ENCODE measurements at regions not wholly inside any gene's neighbourhood (a gene's known extent, or its start where the extent isn't known, plus 50 kb on each side); places are given as distances from the start of the nearest gene placed in this dataset.
"Not testable (repeated sequence)": the region's sequence is repeated elsewhere in the genome, so short reads cannot be mapped to it uniquely, and the experiment has no call there.

DNA sequence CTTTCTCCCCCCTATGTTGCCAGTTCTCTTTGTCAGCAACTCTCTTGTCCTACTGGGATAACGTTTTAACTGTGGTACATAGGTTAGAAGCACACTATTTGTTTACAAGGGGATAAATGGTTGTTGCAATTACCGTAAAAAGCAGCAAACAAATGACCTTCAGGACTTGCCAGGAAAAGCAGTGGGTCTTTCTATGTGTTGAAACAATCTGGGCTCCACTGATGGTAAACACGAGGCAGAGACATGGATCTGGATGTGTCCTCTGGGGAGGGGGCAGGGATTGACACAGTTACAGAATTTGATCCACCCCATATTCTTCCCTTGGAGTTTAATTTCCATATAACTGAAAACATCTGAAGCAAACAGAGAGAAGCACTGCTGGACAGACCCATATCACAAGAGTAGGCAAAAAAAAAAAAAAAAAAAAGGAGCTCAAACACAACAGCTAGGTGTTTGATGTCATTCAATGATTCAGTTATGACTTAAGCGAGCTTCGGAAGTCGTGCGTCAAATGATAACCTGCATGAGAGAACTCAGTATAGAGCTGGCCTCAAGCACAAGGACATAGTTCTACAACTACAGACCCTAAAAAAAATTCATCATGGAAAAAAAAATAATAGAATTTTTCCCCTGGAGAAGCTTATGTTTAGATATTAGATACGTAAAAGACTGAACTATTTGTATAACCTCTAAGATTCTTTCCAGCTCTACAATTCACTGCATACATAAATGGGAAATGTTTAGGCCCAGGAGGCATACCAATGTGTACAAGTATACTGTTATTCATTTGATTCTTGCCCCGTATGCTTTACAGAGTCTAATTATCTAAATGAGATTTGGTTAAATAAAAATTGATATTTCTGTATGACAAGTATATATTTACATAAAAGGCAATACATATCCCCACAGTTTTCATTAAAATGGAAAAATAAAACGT lies 127.7 kb downstream of the ALDH8A1 start:
- DNase-seq, result no peak

DNA sequence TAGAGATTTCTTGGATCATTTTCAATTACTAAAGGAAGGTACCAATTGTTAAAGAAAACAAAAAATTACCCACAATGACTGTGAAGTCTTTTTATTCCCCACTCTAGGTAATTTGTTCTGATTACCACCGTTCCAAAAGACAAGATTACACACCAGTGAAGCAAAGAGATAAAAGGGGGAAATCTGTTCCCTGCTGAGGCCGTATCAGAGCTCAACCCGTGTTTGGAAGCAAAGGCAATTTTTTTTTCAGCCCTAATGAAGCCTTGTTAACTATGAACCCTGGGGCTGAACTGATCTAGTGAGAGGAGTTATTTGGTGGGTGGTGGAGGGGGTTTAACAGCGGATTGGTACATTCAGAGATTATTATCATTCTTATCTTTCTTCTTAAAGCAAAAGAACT lies 128.5 kb downstream of the ALDH8A1 start:
- DNase-seq, result no peak

- no peak for DNase-seq
These were observed 129.8 kb downstream of the ALDH8A1 start for GRCh38 chr6:134819863-134820800.

- no peak for DNase-seq
These were observed 130.7 kb downstream of the ALDH8A1 start for GRCh38 chr6:134819236-134819635.

DNA sequence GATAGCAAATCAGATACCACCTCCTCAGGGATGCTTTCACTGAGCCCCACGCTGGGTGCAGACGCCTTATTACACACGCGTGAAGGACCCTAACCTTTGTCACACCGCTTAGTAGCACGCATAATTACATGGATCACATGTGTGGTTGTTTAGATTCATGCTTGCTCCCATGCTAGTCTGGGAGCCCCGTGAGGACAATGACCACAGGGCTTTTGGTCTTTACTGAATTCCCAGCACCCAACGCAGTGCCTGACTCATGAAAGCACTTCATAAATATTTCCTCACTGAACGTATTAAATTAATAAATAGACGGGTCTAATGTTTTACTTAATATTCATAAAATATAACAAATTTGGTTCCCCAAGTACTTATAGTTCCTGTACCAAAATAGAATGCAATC lies 132.5 kb downstream of the ALDH8A1 start:
- no peak for DNase-seq

DNA sequence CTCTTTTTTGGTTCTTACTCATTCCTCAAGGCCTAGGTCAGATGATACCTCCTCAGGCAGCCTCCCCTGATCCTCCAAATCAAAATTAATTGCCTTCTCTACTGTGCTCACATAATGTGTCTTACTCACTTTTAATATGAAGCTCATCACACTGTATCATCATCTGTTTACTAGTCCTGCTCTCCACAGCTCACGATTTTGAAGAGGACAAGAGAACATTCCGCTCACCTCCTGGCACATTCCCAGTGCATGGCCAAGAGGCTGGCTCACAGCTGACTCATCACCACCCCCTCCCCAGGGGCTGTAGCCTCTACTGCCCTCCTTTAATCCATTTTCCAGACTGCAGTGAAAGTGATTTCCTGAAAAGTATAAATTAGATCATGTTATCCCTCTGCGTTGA lies 133.1 kb downstream of the ALDH8A1 start:
- no peak for DNase-seq

GRCh38 chr6:134816300-134816699 lies 133.6 kb downstream of the ALDH8A1 start:
- no peak for DNase-seq

GRCh38 chr6:134814076-134814695 lies 135.7 kb downstream of the ALDH8A1 start:
- no peak for DNase-seq

DNA sequence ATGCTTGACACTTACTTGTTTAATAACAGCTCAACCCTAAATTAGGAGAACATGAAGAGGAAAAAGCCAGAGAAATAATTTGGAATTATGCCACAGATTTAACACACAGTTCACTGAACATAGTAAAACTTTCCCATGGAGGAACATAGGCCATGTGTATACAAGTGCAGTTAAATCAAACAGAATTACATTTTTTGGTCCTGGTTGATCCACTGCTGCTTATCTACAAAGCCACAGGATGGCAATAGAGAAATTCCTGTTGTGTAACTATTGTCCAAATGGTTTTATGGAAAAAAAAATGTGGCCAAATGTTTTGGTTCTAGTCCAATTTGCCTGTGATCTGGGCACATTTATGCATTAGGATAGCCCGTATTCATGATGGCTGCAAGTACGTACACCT lies 136.8 kb downstream of the ALDH8A1 start:
- no peak for DNase-seq

DNA sequence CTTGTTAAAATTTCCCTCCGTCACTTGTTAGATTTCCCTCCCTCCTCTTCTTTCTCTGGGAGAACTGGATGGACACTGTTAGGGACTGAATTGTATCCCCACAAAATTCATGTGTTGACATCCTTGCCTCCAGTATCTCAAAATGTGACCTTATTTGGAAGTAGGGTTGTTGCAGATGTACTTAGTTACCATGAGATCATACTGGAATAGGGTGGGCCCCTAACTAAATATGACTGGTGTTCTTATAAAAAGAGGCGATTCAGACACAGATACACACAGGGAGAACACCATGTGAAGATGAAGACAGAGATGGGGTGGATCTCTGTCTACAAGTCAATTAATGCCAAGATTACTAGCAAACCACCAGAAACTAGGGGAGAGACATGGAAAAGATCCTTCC lies 139.5 kb downstream of the ALDH8A1 start:
- DNase-seq, result no peak

- DNase-seq, result no peak
These were observed 140.8 kb downstream of the ALDH8A1 start for GRCh38 chr6:134809130-134809529.

GRCh38 chr6:134806180-134806798 lies 143.6 kb downstream of the ALDH8A1 start:
- DNase-seq, result no peak

DNA sequence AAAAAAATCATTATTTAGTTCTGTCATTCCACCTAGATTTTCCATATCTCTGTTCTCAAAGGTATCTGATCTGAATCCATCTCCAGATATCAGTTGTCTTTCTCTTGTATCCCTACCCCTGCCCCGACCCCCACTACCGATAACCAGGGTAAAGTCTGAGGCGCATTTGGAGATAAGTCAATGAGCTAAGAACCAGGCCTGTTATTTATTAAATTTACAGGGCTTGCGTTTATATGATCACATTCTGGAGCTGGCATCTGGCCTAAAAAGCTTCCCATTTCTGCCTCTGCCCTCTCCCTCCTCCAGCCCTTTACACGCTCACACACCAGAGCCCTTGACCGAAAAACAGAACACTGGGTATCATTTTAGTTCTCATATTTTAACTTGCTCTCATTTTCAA lies 144.7 kb downstream of the ALDH8A1 start:
- no peak for DNase-seq

DNA sequence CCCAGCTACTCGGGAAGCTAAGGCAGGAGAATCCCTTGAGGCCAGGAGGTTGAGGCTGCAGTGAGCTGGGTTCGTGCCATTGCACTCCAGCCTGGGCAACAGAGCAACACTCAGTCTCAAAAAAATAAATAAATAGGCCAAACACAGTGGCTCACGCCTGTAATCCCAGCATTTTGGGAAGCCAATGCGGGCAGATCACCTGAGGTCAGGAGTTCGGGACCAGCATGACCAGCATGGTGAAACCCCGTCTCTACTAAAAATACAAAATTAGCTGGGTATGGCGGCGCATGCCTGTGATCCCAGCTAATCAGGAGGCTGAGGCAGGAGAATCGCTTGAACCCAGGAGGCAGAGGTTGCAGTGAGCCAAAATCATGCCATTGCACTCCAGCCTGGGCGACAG lies 145.6 kb downstream of the ALDH8A1 start:
- not testable (repeated sequence) for DNase-seq

GRCh38 chr6:134802426-134803058 lies 147.4 kb downstream of the ALDH8A1 start:
- no peak for DNase-seq

GRCh38 chr6:134797400-134798113 lies 152.3 kb downstream of the ALDH8A1 start:
- DNase-seq, result no peak

GRCh38 chr6:134795691-134796090 lies 154.2 kb downstream of the ALDH8A1 start:
- DNase-seq, result no peak

DNA sequence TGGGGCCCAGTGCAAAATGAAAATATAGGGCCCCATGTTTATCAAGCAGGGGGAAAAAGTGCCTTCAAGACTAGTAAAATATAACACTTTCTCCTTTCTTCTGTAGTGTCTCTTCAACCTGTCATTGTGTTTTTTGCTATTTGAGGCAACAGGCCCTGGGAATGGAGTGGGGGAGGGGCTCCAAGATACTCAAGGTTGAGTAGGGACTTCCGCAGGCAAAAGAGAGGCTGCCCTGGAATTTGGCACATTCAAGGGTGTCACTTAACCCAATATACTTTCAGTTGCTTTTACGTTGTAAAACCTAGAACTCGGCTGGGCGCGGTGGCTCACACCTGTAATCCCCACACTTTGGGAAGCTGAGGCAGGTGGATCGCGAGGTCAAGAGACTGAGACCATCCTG lies 154.9 kb downstream of the ALDH8A1 start:
- DNase-seq, result no peak

DNA sequence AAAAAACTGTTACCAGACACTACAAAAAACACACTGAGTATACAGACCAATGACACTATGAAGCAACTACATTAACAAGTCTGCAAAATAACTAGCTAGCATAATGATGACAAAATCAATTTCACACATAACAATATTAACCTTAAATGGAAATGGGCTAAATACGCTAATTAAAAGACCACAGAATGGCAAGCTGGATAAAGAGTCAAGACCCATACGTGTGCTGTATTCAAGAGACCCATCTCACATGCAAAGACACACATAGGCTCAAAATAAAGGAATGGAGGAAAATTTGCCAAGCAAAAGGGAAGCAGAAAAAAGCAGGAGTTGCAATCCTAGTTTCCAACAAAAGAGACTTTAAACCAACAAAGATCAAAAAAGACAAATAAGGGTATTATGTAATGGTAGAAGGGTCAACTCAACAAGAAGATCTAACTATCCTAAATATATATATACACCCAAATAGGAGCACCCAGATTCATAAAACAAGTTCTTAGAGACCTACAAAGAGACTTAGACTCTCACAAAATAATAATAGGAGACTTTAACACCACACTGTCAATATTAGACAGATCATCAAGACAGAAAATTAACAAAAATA lies 158.6 kb downstream of the ALDH8A1 start:
- not testable (repeated sequence) for DNase-seq

- no peak for DNase-seq
These were observed 162.5 kb downstream of the ALDH8A1 start for GRCh38 chr6:134787261-134787877.

GRCh38 chr6:134784336-134784735 lies 165.6 kb downstream of the ALDH8A1 start:
- no peak for DNase-seq

Measured in SHP77 treated with DMSO at 0.1 percent for 48 hours (cell line).